NCI-H2107 treated with DMSO at 0.1 percent for 48 hours (cell line): ENCODE measurements at regions not wholly inside any gene's neighbourhood (a gene's known extent, or its start where the extent isn't known, plus 50 kb on each side); places are given as distances from the start of the nearest gene placed in this dataset.

ENCODE experiments used
- DNase-seq: peaks from one replicate; lab custom pipeline; 2025; ENCODE audit not compliant: unreplicated experiment; lab: John Stamatoyannopoulos, UW

DNA sequence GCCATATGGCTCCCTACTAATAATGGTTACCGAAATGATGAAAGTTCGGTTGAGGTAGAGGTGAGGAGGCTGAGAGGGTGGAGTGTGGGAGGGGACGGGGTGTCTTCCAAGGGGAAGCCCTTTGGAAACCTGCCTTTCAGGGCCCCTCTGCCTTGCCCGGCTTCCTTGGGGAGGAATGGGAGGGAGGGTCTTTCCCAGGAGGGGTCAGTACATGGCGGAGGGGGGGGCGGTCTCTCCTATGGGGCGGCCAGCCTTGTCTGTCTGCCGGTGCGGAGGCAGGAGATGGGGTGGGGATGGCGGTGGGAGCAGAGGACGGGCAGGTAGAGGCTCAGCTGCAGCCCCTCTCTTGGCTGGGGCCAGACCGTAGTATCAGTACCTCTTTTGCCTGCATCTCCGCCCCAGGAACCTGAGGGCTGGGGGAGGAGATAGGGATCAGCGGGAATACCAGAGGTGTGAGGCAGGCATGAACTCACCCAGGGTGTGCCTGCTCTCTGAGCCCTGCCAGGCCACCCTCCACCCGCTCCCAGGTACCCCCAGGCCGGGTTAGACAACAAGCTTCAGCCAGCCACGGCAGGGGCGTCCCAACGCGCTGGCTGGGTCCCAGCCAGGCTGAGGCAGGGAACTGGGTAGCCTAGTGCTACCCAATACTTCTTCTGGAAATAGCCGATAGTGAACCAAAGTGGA, 79.4 kb upstream of the POU3F1 start:
- no peak for DNase-seq

- DNase-seq: no peak
Observed at GRCh38 chr1:38125016-38125415, 78.4 kb upstream of the POU3F1 start.

DNA sequence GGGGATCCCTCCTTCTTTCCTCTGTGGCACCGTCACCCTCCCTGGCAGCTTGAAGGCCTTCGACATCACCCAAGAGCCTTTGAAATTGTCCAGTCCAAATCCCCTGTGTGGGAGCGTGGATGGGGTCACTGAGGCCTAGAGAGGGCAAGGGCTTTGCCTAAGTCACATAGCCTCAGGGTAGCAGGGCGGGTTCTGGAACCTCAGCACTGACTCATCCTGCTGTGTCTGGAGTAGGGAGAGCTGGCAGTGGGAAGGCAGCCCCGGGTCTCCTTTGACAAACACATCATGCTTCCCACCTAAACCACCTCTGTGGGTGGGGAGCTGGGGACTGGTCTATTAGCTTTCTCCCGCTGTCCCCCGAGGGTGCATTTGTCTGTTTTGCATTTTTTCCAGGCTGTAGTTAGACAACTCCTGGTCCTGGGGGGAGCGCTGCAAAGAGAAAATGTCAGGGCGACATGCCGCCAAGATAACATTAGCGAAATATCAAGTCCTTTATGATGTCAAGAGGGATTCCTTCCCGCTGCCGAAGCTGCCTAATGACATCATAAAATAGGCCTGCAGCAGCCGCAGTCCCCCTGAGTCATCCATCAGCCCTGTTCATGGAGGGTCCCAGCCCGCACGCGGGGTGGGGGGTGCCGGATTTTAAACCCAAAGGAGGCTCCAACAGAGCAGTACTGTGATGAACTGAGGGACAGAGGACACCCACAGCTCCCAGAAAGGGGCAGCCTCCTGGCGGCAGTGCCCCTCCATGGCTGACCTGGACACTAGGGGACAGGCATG, 77.0 kb upstream of the POU3F1 start:
- DNase-seq: no peak

GRCh38 chr1:38121231-38121680, 74.7 kb upstream of the POU3F1 start:
- DNase-seq: no peak

- DNase-seq: no peak
Observed at GRCh38 chr1:38120552-38121230, 74.1 kb upstream of the POU3F1 start.

GRCh38 chr1:38118976-38119375, 72.4 kb upstream of the POU3F1 start:
- DNase-seq: no peak

DNA sequence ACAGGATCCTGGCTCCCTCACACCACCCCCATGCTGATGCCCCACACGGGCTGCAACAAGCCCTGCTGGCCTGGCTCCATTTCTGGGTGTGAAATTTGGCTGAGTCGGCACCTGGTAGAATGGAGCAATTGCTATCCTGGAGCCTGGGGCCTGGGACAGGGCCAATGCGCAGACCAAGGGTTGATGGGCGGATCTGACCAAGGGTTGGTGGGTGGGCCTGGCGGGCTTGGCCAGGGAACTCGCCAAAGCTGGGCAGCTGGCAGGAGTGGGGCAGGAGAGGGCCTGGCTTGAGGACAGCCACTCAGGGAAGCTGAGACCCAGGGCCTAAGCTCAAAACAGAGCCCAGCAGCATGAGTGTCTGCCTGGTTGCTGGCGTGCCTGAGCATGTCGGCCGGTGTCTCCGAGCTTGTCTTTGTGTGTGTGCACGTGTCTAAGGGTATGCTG, 70.9 kb upstream of the POU3F1 start:
- no peak for DNase-seq

DNA sequence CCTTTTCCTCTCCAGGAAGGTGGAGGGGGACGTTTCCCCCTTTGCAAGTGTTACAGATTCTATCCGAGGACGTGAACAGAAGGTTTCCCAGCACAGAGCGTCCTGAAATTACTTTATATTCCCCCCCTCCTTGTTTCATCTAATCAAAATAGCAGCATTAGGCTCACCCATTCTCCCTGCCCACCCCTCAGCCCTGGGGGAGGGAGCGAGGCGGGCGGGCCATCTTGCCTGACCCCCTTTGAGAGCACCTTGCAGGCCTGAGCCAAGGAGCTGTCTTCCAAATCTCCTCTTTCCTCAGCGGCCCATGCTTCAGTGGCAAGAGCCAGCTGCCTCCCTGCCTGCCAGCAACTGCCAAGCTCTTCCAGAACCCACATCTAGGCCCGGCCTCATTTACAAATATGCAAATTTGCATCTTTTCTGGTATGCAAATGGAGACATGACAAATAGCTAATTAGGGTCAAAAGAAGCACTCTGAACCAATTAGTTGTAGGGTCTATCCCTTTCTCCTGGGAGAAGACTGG, 69.1 kb upstream of the POU3F1 start:
- no peak for DNase-seq

- no peak for DNase-seq
Observed at GRCh38 chr1:38115226-38115625, 68.6 kb upstream of the POU3F1 start.

- no peak for DNase-seq
Observed at GRCh38 chr1:38114241-38115026, 67.8 kb upstream of the POU3F1 start.

DNA sequence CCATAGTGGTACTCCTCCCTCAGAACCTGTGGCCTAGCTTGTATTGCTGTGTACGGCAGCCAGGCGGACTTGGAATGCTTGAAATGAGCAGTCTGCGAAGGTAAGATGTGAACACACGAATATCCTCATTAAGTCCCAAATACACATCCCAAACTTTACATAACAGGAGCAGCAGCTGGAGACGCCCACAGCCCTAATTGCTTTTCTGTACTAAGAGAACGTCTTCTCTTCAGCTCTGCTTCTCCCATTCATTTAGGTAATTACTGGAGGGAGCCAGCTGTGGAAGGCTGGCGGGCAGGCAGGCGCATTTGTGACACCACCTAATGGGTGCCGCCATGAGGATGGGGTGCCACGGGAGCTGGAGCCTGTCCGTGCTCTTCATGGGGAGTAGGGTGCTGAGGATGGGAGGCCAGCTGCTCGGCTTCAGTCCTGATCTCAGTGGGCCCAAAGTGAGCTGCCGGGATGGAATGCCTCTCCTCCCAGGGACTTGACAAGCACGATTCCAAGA, 66.6 kb upstream of the POU3F1 start:
- no peak for DNase-seq

GRCh38 chr1:38111589-38111988, 65.0 kb upstream of the POU3F1 start:
- no peak for DNase-seq

DNA sequence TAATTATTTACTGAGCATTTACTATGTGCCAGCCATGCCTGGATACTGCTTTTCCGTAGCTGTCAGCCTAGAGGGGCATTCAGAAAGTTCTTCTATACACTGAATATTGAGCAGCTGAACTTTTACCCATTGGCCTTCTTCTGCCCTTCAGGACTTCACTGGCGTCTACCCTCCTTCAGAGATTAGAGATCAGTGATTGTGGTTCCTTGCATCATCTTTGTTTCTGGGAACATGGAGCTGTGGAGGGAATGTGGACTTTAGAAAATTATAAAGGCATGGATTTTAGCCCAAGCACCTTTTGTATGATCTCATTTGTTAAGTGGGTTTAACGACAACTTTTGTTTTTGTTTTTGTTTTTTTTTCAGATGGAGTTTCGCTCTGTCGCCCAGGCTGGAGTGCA, 58.7 kb upstream of the POU3F1 start:
- DNase-seq: no peak

- DNase-seq: no peak
Observed at GRCh38 chr1:38102636-38103035, 56.0 kb upstream of the POU3F1 start.

- no peak for DNase-seq
Observed at GRCh38 chr1:38101037-38101785, 54.6 kb upstream of the POU3F1 start.

DNA sequence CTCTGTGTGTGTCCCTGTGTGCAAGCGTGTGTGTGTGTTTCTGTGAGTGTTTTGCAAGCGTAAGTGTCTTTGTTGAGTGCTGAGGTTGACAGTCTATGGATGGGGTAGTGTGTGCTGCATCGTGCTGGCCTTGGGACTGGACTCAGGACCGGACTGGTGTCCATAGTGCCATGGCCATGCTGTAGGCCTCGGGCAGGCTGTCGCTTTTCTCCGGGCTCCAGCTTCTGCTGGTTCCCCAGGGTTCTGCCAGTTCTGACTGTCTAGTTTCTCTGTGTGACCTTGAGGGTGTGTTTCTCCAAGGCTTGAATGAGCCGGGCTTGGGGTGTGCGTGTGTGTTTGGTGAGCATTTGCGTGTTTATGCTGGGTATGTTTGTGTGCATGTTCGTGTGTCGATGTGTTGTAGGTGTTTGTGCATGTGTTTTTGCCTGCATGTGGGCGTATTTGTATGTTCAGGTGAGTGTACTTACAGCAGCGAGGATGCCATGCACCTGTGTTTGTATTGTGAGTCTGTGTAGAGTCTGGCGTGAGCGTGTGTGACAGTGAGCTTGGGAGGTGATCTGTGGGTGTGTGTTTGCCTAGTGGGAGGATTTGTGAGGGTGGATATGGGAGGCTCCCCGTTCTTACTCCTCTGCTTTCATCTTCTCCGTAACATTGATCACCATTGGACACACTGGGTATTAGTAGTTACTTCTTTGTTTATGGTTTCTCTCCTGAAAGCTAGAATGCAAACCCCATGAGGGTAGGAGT, 51.7 kb upstream of the POU3F1 start:
- DNase-seq: no peak

- DNase-seq: peak; percentile 20
Observed at GRCh38 chr1:38097284-38097898, 50.8 kb upstream of the POU3F1 start.
